ENCODE measurements at regions not wholly inside any gene's neighbourhood (a gene's known extent, or its start where the extent isn't known, plus 50 kb on each side); places are given as distances from the start of the nearest gene placed in this dataset.

GRCh38 chr17:72376526-72377345 lies 255.9 kb downstream of the SOX9 start:
- TF ChIP-seq EZH2 (IDR thresholded peaks at IDR 0.05; ENCODE audit: low read depth, unreplicated experiment) (no peak), REST (IDR thresholded peaks at IDR 0.05; ENCODE audit: unreplicated experiment) (no peak), CTCF (conservative IDR thresholded peaks at IDR 0.05; ENCODE audit: low read depth in 2 of 2) (no peak)

Measured in GM23338 (cell line).